HepG2 (cell line): ENCODE measurements at regions not wholly inside any gene's neighbourhood (a gene's known extent, or its start where the extent isn't known, plus 50 kb on each side); places are given as distances from the start of the nearest gene placed in this dataset.

Experiments used
- ATF5 ChIP-seq: sonication (generic); formaldehyde crosslinking; IDR thresholded peaks from 2 replicates; pipeline ENCODE4 v1.4.0; 2020; ENCODE audit warnings: mild to moderate bottlenecking, low read depth, missing genetic modification reagents
- BRCA1 ChIP-seq: sonication (generic); formaldehyde crosslinking; IDR thresholded peaks from 2 replicates; pipeline ENCODE4 v1.4.0; 2020; ENCODE audit warnings: missing genetic modification reagents
- E2F1 ChIP-seq: sonication (generic); formaldehyde crosslinking; IDR thresholded peaks from 2 replicates; pipeline ENCODE4 v1.5.0; 2020; ENCODE audit warnings: missing genetic modification reagents
- E2F5 ChIP-seq: sonication (generic); formaldehyde crosslinking; conservative IDR thresholded peaks from 2 replicates; pipeline ENCODE4 v1.4.0; 2020; ENCODE audit warnings: missing genetic modification reagents
- ERF ChIP-seq: IDR thresholded peaks from 2 replicates; pipeline ENCODE4 v1.6.1; 2018; ENCODE audit warnings: missing biosample characterization, missing genetic modification reagents
- GABPB1 ChIP-seq: IDR thresholded peaks from 2 replicates; pipeline ENCODE4 v1.6.1; 2016; ENCODE audit warnings: mild to moderate bottlenecking, missing genetic modification reagents, moderate library complexity, missing compliant biosample characterization
- HINFP ChIP-seq: sonication (generic); formaldehyde crosslinking; IDR thresholded peaks from 2 replicates; pipeline ENCODE4 v1.4.0; 2020; ENCODE audit warnings: low read depth, mild to moderate bottlenecking, missing genetic modification reagents
- KLF13 ChIP-seq: sonication (generic); formaldehyde crosslinking; IDR thresholded peaks from 2 replicates; pipeline ENCODE4 v1.4.0; 2020; ENCODE audit warnings: mild to moderate bottlenecking, missing genetic modification reagents
- MIER2 ChIP-seq: IDR thresholded peaks from 2 replicates; pipeline ENCODE4 v1.6.1; 2016; ENCODE audit warnings: missing biosample characterization, missing genetic modification reagents
- NFKBIZ ChIP-seq: IDR thresholded peaks from 2 replicates; pipeline ENCODE4 v1.6.1; 2018; ENCODE audit warnings: missing genetic modification reagents, missing compliant biosample characterization
- NR2F1 ChIP-seq, 2 experiments: fragments of 450-650 bp in 1 of 2; formaldehyde crosslinking in 1 of 2; IDR thresholded peaks; 2 replicates each; pipeline versions ENCODE4 v1.5.0 to v1.6.1; 2016 to 2020; ENCODE audit warnings: mild to moderate bottlenecking in 1 of 2, missing compliant biosample characterization in 1 of 2, missing genetic modification reagents in 1 of 2, moderate library complexity in 1 of 2
- PBX2 ChIP-seq: IDR thresholded peaks from 2 replicates; pipeline ENCODE4 v1.6.1; 2016; ENCODE audit warnings: control low read depth
- PCBP2 ChIP-seq: fragments of 200-400 bp; formaldehyde crosslinking; optimal IDR thresholded peaks from 2 replicates; pipeline ENCODE3; 2018; ENCODE audit warnings: low read length, low read depth; ENCODE audit not compliant: poor library complexity, severe bottlenecking
- RELA ChIP-seq: sonication (generic); formaldehyde crosslinking; IDR thresholded peaks from 2 replicates; pipeline ENCODE4 v1.4.0; 2020; ENCODE audit warnings: missing genetic modification reagents
- SMAD1 ChIP-seq: sonication (generic); formaldehyde crosslinking; IDR thresholded peaks from 2 replicates; pipeline ENCODE4 v1.4.0; 2020; ENCODE audit warnings: missing genetic modification reagents, low read depth, mild to moderate bottlenecking, borderline replicate concordance
- TEF ChIP-seq: sonication (generic); formaldehyde crosslinking; IDR thresholded peaks from 2 replicates; pipeline ENCODE4 v1.5.0; 2020; ENCODE audit warnings: missing genetic modification reagents
- XRCC5 ChIP-seq: fragments of 200-400 bp; formaldehyde crosslinking; optimal IDR thresholded peaks from 2 replicates; pipeline ENCODE3; 2017; ENCODE audit warnings: mild to moderate bottlenecking, low read length
- ZBTB20 ChIP-seq: sonication (generic); formaldehyde crosslinking; IDR thresholded peaks from 2 replicates; pipeline ENCODE4 v1.8.1; 2023; ENCODE audit warnings: missing genetic modification reagents, low read depth, mild to moderate bottlenecking, borderline replicate concordance
- ZNF282 ChIP-seq: fragments of 450-650 bp; IDR thresholded peaks from 2 replicates; pipeline ENCODE4 v1.6.1; 2018; ENCODE audit not compliant: partially characterized antibody
- ZNF644 ChIP-seq: IDR thresholded peaks from 2 replicates; pipeline ENCODE4 v1.6.1; 2016; ENCODE audit warnings: low read depth
- ZNF713 ChIP-seq: sonication (generic); formaldehyde crosslinking; IDR thresholded peaks from 2 replicates; pipeline ENCODE4 v1.4.0; 2020; ENCODE audit warnings: mild to moderate bottlenecking, missing genetic modification reagents
- ZNF839 ChIP-seq: sonication (generic); formaldehyde crosslinking; IDR thresholded peaks from 2 replicates; pipeline ENCODE4 v1.4.0; 2020; ENCODE audit warnings: missing genetic modification reagents, mild to moderate bottlenecking, borderline replicate concordance
- ZSCAN12 ChIP-seq: sonication (generic); formaldehyde crosslinking; IDR thresholded peaks from 2 replicates; pipeline ENCODE4 v1.9.0; 2021; ENCODE audit warnings: mild to moderate bottlenecking, missing genetic modification reagents
- ZSCAN21 ChIP-seq: sonication (generic); formaldehyde crosslinking; IDR thresholded peaks from 2 replicates; pipeline ENCODE4 v1.8.0; 2022; ENCODE audit warnings: mild to moderate bottlenecking, missing genetic modification reagents, moderate library complexity, borderline replicate concordance

GRCh38 chr16:79897453-79898146 is 297.1 kb upstream of the MAF start (continued):
- TF ChIP-seq PBX2 (peak; percentile 50; the same call in 1 of the 2 replicates), ZNF839 (CRISPR knock-in tag) (no peak), ZNF282 (no peak), ERF (CRISPR knock-in tag) (peak; percentile 92), XRCC5 (peak; percentile 88), E2F5 (CRISPR knock-in tag) (no peak), ATF5 (CRISPR knock-in tag) (no peak), ZSCAN12 (no peak), BRCA1 (peak; percentile 86; the same call in 1 of the 2 replicates), HINFP (CRISPR knock-in tag) (peak; percentile 74; the same call in 1 of the 2 replicates), NFKBIZ (peak; percentile 14; the same call in 1 of the 2 replicates), ZNF713 (no peak), RELA (CRISPR knock-in tag) (no peak), ZNF644 (CRISPR knock-in tag) (peak; percentile 99), TEF (CRISPR knock-in tag) (no peak), ZBTB20 (CRISPR knock-in tag) (peak; percentile 32; the same call in 1 of the 2 replicates), KLF13 (CRISPR knock-in tag) (no peak), E2F1 (CRISPR knock-in tag) (peak; percentile 59; the same call in 1 of the 2 replicates), NR2F1 (CRISPR knock-in tag; IDR thresholded peaks at IDR 0.05) (peak; percentile 92 to 96), GABPB1 (CRISPR knock-in tag) (peak; percentile 68), MIER2 (peak; percentile 89), PCBP2 (no peak), ZSCAN21 (CRISPR knock-in tag) (peak; percentile 55; the same call in 1 of the 2 replicates), SMAD1 (CRISPR knock-in tag) (no peak)
